SU-DHL-6 (cell line): ENCODE measurements at regions not wholly inside any gene's neighbourhood (a gene's known extent, or its start where the extent isn't known, plus 50 kb on each side); places are given as distances from the start of the nearest gene placed in this dataset.

ENCODE experiments used
- CTCF ChIP-seq: fragments of 200-600 bp; sonication (generic); IDR thresholded peaks from one replicate; pipeline ENCODE4 v1.5.1; 2017; ENCODE audit warnings: antibody characterized with exemption, mild to moderate bottlenecking, low read length, moderate library complexity; ENCODE audit not compliant: insufficient read depth, poor library complexity, severe bottlenecking
- EZH2phosphoT487 ChIP-seq: fragments of 200-600 bp; sonication (generic), shearing (Covaris generic); conservative IDR thresholded peaks from 2 replicates; pipeline ENCODE4 v1.6.1; 2018; ENCODE audit warnings: mild to moderate bottlenecking, antibody characterized with exemption, low read length, moderate library complexity, mixed read lengths

- no peak for TF ChIP-seq CTCF
- no peak for TF ChIP-seq EZH2phosphoT487
These were observed 292.4 kb upstream of the VWC2 start for GRCh38 chr7:49481075-49481474.
